Spleen (tissue), 11 donors: ENCODE measurements at regions not wholly inside any gene's neighbourhood (a gene's known extent, or its start where the extent isn't known, plus 50 kb on each side); places are given as distances from the start of the nearest gene placed in this dataset.

Experiments
- DNase-seq: peaks from one replicate; pipeline ENCODE4 v3.0.0-alpha.2; 2020
- H3K27ac ChIP-seq, 8 donors: fragments of 200-600 bp; sonication (generic) in 7 of 8; 1 replicate in 4 of 8; 2 replicates in 4 of 8; pipeline versions ENCODE4 v1.5.0 to v1.8.0; 2016 to 2021; ENCODE audit warnings: inconsistent platforms in 4 of 8, mild to moderate bottlenecking in 4 of 8, moderate library complexity in 1 of 8
- H3K27me3 ChIP-seq, 7 donors: fragments of 200-600 bp; sonication (generic) in 6 of 7; replicated peaks in 1 of 7; 1 replicate in 4 of 7; 2 replicates in 3 of 7; pipeline versions ENCODE4 v1.5.0 to v1.8.0; 2016 to 2021; ENCODE audit warnings: inconsistent platforms in 3 of 7, mild to moderate bottlenecking in 1 of 7
- H3K36me3 ChIP-seq, 6 donors: fragments of 200-600 bp; sonication (generic) in 5 of 6; 1 replicate in 4 of 6; 2 replicates in 2 of 6; pipeline versions ENCODE4 v1.5.0 to v1.8.0; 2016 to 2021; ENCODE audit warnings: inconsistent platforms in 2 of 6
- H3K4me1 ChIP-seq, 6 donors: fragments of 200-600 bp; sonication (generic) in 5 of 6; 1 replicate in 3 of 6; 2 replicates in 3 of 6; pipeline versions ENCODE4 v1.5.0 to v1.8.0; 2016 to 2021; ENCODE audit warnings: inconsistent platforms in 3 of 6
- H3K4me3 ChIP-seq, 8 donors: fragments of 200-600 bp; sonication (generic) in 7 of 8; 1 replicate in 4 of 8; 2 replicates in 4 of 8; pipeline versions ENCODE4 v1.5.0 to v1.8.0; 2016 to 2021; ENCODE audit warnings: inconsistent platforms in 4 of 8, mild to moderate bottlenecking in 4 of 8, moderate library complexity in 2 of 8
- H3K9me3 ChIP-seq, 8 donors: fragments of 200-600 bp; sonication (generic) in 7 of 8; 1 replicate in 4 of 8; 2 replicates in 4 of 8; pipeline versions ENCODE4 v1.5.0 to v1.8.0; 2016 to 2021; ENCODE audit warnings: inconsistent platforms in 4 of 8
- POLR2A ChIP-seq, 3 donors: fragments of 450-650 bp; IDR thresholded peaks; one replicate each; pipeline ENCODE4 v1.5.1; 2017; ENCODE audit warnings: antibody characterized with exemption in 3 of 3, mild to moderate bottlenecking in 1 of 3
- POLR2AphosphoS5 ChIP-seq, 3 donors: sonication (generic); formaldehyde crosslinking; IDR thresholded peaks; one replicate each; pipeline ENCODE4 v1.5.1; 2017; ENCODE audit warnings: antibody characterized with exemption in 3 of 3
- WGBS, 5 donors: extraction: QIAGEN DNeasy Blood & Tissue Kit in 3 of 5; methylation state at CpG; one replicate each; pipeline versions ENCODE4 v1.1.5 to v1.1.7; 2013 to 2018; 5-methylcytosine and 5-hydroxymethylcytosine counted together
- intact Hi-C: fragments of 100-400 bp; cut with DNase I; formaldehyde crosslinking; loops from one replicate; pipeline ENCODE4 v1.15.0; 2023; ENCODE audit warnings: low total_unique reads
- TF ChIP-seq, protein P1 (sequence below), 11 experiments: fragments of 200-600 bp in 7 of 11; fragments of 450-650 bp in 4 of 11; sonication (generic) in 4 of 11; IDR thresholded peaks in 8 of 11; conservative IDR thresholded peaks in 3 of 11; 1 replicate in 7 of 11; 2 replicates in 4 of 11; pipeline versions ENCODE4 v1.4.0 to v1.8.0; 2016 to 2021; ENCODE audit warnings: antibody characterized with exemption in 11 of 11, inconsistent platforms in 4 of 11, mild to moderate bottlenecking in 1 of 11
- donor health status: healthy with polysubstance abuse.
- donor health status: DM: no; HTN: no; CAD: no; lungs with moderate emphysema.
- donor health status: DM: no; HTN: no; CAD: no.
- donor health status: Bipolar disorder and iron deficiency.
- donor health status: healthy.
- donor health status: DM: no; HTN: no; CAD: no.
- donor health status: DM: yes; HTN: yes; CAD: no.

DNA sequence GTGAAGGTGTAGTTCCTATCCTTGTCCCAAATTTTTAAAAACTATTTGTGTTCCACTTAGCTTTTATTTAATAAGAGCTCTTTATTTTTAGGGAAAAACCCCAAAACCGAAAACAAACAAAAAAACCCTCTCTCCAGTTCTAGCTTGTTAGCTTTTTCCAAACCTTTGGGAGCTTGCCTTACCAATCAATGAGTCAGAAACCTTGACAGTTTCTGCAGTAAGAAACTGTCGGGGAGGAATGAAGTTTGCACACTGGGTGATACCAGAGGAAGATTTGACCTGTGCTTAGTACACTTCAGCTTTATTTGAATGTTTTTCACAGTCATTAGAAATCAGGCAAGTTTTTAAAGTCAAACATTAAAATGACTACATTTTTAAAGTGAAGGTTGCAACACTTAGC lies 105.0 kb downstream of the FAT3 start:
- no peaks in the 10 kb centered on the region for H3K27me3 ChIP-seq
- no peak for TF ChIP-seq POLR2AphosphoS5 (IDR thresholded peaks at IDR 0.05)
- TF ChIP-seq, protein P1, sequence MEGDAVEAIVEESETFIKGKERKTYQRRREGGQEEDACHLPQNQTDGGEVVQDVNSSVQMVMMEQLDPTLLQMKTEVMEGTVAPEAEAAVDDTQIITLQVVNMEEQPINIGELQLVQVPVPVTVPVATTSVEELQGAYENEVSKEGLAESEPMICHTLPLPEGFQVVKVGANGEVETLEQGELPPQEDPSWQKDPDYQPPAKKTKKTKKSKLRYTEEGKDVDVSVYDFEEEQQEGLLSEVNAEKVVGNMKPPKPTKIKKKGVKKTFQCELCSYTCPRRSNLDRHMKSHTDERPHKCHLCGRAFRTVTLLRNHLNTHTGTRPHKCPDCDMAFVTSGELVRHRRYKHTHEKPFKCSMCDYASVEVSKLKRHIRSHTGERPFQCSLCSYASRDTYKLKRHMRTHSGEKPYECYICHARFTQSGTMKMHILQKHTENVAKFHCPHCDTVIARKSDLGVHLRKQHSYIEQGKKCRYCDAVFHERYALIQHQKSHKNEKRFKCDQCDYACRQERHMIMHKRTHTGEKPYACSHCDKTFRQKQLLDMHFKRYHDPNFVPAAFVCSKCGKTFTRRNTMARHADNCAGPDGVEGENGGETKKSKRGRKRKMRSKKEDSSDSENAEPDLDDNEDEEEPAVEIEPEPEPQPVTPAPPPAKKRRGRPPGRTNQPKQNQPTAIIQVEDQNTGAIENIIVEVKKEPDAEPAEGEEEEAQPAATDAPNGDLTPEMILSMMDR (IDR thresholded peaks at IDR 0.05 in 8 of 11, conservative IDR thresholded peaks at IDR 0.05 in 3 of 11): no peak
- no peak for TF ChIP-seq POLR2A (IDR thresholded peaks at IDR 0.05)
- no peak for DNase-seq
- WGBS, 5 donors: 45 to 58% (median 52%) methylated on average over 2 of the region's 2 CpGs
- intact Hi-C loops: no loop called here
- no peaks in the 10 kb centered on the region for H3K4me1 ChIP-seq
- H3K4me3 ChIP-seq: no peak overlapping the region
- no peaks in the 10 kb centered on the region for H3K9me3 ChIP-seq
- H3K36me3 ChIP-seq: no peaks in the 10 kb centered on the region
- H3K27ac ChIP-seq: no peak overlapping the region

DNA sequence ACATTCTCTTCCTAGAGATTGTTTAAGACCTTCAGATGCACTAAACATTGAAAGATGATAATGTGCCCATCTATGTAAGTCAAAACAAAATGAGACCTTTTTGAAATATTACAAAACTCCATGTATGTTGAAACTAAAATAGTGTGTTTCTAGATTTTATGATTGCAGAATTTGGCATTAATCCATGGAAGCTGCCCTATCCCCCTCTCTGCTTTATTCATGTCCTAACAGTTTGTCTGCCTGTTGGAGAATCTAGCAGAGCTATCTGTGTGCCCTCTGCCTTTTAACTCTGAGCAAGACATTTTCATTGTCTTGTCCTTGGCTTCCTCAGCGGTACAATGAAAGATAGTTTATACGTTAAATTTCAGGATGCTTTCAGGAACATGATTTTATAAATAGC lies 105.5 kb downstream of the FAT3 start:
- intact Hi-C loops: no loop called here
- 54 to 74% (median 68%) methylated on average over 2 of the region's 2 CpGs for WGBS, 5 donors
- no peak overlapping the region for H3K27ac ChIP-seq
- H3K4me1 ChIP-seq: no peaks in the 10 kb centered on the region
- TF ChIP-seq POLR2AphosphoS5 (IDR thresholded peaks at IDR 0.05) (no peak), POLR2A (IDR thresholded peaks at IDR 0.05) (no peak)
- TF ChIP-seq, protein P1 (IDR thresholded peaks at IDR 0.05 in 8 of 11, conservative IDR thresholded peaks at IDR 0.05 in 3 of 11): no peak
- DNase-seq: no peak
- H3K36me3 ChIP-seq: no peaks in the 10 kb centered on the region
- no peaks in the 10 kb centered on the region for H3K9me3 ChIP-seq
- no peak overlapping the region for H3K4me3 ChIP-seq
- H3K27me3 ChIP-seq: no peaks in the 10 kb centered on the region

DNA sequence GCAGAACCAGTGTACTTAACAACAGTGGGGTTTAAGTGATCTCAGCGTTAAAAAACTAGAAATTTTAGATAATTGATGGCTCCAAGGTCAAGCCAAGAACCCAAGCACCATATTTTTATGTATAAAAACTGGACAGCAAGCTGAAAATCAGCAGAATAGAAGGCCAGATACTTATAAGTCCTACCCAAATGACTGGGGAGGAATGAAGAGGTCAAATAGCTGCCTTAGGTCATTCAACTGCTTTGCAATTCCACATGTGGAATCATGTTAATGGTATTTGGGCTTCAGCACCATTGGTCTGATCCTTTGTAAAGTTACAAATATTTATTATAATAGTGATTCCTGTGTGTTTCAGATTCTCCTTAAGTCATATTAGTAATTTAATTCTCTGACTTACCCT lies 108.4 kb downstream of the FAT3 start:
- no peak for TF ChIP-seq POLR2A (IDR thresholded peaks at IDR 0.05)
- H3K9me3 ChIP-seq: peaks cover 0 to 2% (median 0%) of the 10 kb centered on the region in 8 donors
- H3K4me3 ChIP-seq: no peak overlapping the region
- no peak for DNase-seq
- no peaks in the 10 kb centered on the region for H3K27me3 ChIP-seq
- H3K36me3 ChIP-seq: no peaks in the 10 kb centered on the region
- intact Hi-C loops: no loop called here
- 54 to 70% (median 66%) methylated on average over 1 of the region's 1 CpG for whole genome bisulfite sequencing, 5 donors
- no peak overlapping the region for H3K27ac ChIP-seq
- H3K4me1 ChIP-seq: no peaks in the 10 kb centered on the region

DNA sequence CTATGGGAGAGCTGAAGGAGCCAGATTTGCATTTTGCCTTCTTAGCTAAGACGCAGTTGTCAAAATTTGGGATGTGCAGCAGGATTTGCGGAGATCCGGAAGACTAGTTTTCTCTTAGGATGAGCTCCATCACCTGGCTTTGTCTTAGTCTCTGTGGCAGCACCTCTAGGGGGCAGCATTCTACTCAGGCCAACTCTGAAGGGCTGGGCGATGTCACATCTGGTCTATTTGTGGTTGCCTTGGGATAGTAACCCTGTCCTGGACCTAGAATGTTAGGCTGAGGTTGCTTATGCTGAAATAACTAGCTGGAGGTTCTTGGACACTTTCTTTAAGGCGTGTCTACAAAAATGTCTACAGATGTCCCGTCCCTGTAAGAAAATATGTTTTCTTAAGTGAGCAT lies 116.2 kb downstream of the FAT3 start:
- 85 to 91% (median 89%) methylated on average over 6 of the region's 6 CpGs for WGBS, 5 donors
- Histone ChIP-seq H3K9me3 (peaks cover 0 to 2% (median 0%) of the 10 kb centered on the region in 8 donors), H3K4me1 (no peaks in the 10 kb centered on the region), H3K27me3 (no peaks in the 10 kb centered on the region), H3K27ac (no peak overlapping the region), H3K36me3 (no peaks in the 10 kb centered on the region), H3K4me3 (no peak overlapping the region)
- DNase-seq: no peak
- intact Hi-C loops: no loop called here
- no peak for TF ChIP-seq POLR2AphosphoS5 (IDR thresholded peaks at IDR 0.05)
- TF ChIP-seq POLR2A (IDR thresholded peaks at IDR 0.05): no peak
- TF ChIP-seq, protein P1 (IDR thresholded peaks at IDR 0.05 in 8 of 11, conservative IDR thresholded peaks at IDR 0.05 in 3 of 11): no peak
